DND-41 (cell line): ENCODE measurements at regions not wholly inside any gene's neighbourhood (a gene's known extent, or its start where the extent isn't known, plus 50 kb on each side); places are given as distances from the start of the nearest gene placed in this dataset.

Experiments used
- CTCF ChIP-seq: IDR thresholded peaks from 2 replicates; pipeline ENCODE4 v1.5.1; 2012; ENCODE audit warnings: borderline replicate concordance, low read length, moderate library complexity, mild to moderate bottlenecking; ENCODE audit not compliant: poor library complexity, severe bottlenecking; ENCODE audit errors: extremely low read depth
- EZH2 ChIP-seq: IDR thresholded peaks from 3 replicates; pipeline ENCODE4 v1.6.1; 2012; ENCODE audit warnings: borderline replicate concordance, low read depth, mild to moderate bottlenecking, moderate library complexity, low read length, inconsistent platforms; ENCODE audit not compliant: severe bottlenecking

GRCh38 chr18:5710235-5710634 is 166.4 kb upstream of the EPB41L3 start:
- TF ChIP-seq CTCF = no peak
- TF ChIP-seq EZH2 = no peak
